Ectodermal cell (in vitro differentiated cells): ENCODE measurements at regions not wholly inside any gene's neighbourhood (a gene's known extent, or its start where the extent isn't known, plus 50 kb on each side); places are given as distances from the start of the nearest gene placed in this dataset.
"Not testable (repeated sequence)": the region's sequence is repeated elsewhere in the genome, so short reads cannot be mapped to it uniquely, and the experiment has no call there.

Experiments used
- H3K27ac ChIP-seq: 2 replicates; pipeline ENCODE4 v1.7.0; 2013; ENCODE audit warnings: mild to moderate bottlenecking, low read depth, low read length; ENCODE audit not compliant: insufficient read depth, poor library complexity, severe bottlenecking
- H3K27me3 ChIP-seq: 2 replicates; pipeline ENCODE4 v1.7.0; 2013; ENCODE audit warnings: mild to moderate bottlenecking, low read length; ENCODE audit not compliant: insufficient read depth, control insufficient read depth, poor library complexity, severe bottlenecking
- H3K36me3 ChIP-seq: one replicate; pipeline ENCODE4 v1.7.0; 2013; ENCODE audit warnings: low read length; ENCODE audit not compliant: control insufficient read depth, insufficient read depth
- H3K4me1 ChIP-seq: one replicate; pipeline ENCODE4 v1.7.0; 2013; ENCODE audit warnings: low read length; ENCODE audit not compliant: control insufficient read depth, insufficient read depth
- H3K4me3 ChIP-seq: 2 replicates; pipeline ENCODE4 v1.7.0; 2013; ENCODE audit warnings: low read depth, low read length, control low read depth; ENCODE audit not compliant: insufficient read depth
- H3K9me3 ChIP-seq: 2 replicates; pipeline ENCODE4 v1.7.0; 2013; ENCODE audit warnings: mild to moderate bottlenecking, low read length, moderate library complexity; ENCODE audit not compliant: control insufficient read depth
- WGBS, 2 experiments: methylation state at CpG; one replicate each; pipeline ENCODE4 v1.1.7; 2013; ENCODE audit warnings: missing lambda C conversion rate in 2 of 2; 5-methylcytosine and 5-hydroxymethylcytosine counted together

DNA sequence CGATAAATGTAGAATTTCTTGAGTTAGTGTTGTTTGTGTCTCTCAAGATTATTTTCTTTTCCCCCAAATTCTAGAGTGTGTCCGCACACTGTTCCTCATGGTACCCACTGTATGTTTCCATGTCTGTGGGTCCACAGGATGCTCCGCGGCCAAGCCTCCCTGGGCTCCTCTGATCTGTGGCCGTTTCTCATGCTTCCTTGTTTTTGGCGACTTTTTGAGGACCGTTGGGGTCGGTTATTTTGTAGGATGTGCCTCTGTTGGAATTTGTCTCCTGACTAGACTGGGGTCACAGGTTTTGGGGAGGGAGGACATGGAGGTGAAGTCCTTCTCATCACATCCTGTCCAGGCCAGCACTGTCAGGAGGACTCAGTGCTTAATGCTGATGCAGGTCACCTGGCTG lies 140.0 kb downstream of the LAT start:
- H3K27ac ChIP-seq, result no peak overlapping the region
- WGBS, 2 experiments, result 97 to 98% methylated on average over 7 to 8 of the region's 8 CpGs
- H3K9me3 ChIP-seq, result no peaks in the 10 kb centered on the region
- no peak overlapping the region for H3K4me3 ChIP-seq
- H3K36me3 ChIP-seq, result no peaks in the 10 kb centered on the region
- no peaks in the 10 kb centered on the region for H3K4me1 ChIP-seq
- no peaks in the 10 kb centered on the region for H3K27me3 ChIP-seq

DNA sequence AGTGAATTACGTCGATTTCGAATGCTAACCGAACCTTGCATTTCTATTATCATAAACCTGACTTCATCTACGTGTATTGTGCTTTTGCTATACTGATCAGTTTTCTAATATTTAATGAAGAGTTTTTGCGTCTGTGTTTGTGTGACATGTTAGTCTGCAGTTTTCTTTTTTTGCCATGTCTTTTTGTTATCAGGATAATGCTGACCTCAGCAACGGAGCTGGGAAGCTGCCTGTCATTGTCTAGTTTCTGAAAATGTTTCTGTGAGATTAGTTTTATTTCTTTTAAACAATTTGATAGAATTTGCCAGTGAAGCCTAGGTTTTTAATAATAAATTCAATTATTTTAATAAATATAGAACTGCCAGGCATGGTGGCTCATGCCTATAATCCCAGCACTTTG lies 139.3 kb downstream of the LAT start:
- H3K4me1 ChIP-seq, H3K27me3 ChIP-seq, H3K27ac ChIP-seq, H3K36me3 ChIP-seq, H3K9me3 ChIP-seq, H3K4me3 ChIP-seq: not testable (repeated sequence)
- 86 to 91% methylated on average over 7 of the region's 7 CpGs for WGBS, 2 experiments

DNA sequence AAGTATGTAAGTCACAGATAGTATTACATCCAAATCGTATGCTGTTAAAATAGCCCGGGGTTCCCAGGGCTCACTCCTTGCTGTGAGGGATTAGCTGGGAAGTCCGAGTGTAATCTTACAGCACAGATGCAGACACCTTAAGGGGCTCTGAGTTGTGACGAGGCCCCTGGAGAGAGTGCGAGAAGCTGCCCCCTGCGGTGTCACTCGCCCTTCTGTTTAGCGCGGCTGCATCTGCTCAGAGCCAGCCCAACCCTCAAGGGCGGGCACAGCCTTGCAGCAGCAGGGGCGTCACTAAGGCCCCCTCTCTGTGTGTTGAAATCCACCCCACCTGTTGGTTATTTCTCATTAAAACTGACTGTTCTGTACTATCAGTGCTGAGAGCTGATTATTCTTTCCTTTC lies 135.8 kb downstream of the LAT start:
- H3K27ac ChIP-seq, H3K36me3 ChIP-seq, H3K9me3 ChIP-seq, H3K4me1 ChIP-seq, H3K4me3 ChIP-seq, H3K27me3 ChIP-seq: not testable (repeated sequence)
- 44 to 52% methylated on average over 11 of the region's 11 CpGs for WGBS, 2 experiments

DNA sequence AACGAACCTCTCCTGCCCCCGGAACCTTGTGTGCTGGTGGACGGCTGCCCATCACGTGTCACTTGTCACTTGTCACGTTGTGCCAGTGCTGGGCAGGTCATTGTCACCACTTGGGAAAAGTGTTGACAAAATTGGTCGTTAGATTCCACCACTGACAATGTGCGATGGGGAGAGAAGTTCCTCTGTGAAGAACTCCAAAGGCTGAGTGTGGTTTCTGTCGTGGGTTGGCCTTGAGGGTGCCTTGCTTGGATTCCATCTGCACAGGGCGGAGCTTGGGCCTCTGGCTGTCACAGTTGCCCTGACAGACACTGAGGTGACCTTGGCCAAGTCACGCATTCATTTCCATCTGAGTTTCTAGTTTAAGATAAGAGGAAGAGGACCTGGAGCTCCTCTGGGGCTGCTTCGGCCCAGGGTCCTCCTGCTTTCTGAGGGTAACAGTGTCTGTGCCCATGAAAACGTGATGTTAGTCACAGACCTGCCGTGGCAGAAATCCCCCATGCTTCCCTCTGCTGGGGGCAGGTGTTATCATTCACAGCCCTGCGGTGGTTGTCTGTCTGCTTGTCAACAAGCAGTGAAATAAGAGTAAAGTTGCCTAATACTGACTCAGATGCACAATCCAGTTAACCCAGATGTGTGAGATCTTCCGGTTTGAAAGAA lies 133.6 kb downstream of the LAT start:
- not testable (repeated sequence) for H3K9me3 ChIP-seq, H3K4me1 ChIP-seq, H3K27ac ChIP-seq, H3K36me3 ChIP-seq, H3K27me3 ChIP-seq, H3K4me3 ChIP-seq
- WGBS, 2 experiments, result 87 to 88% methylated on average over 14 of the region's 15 CpGs

DNA sequence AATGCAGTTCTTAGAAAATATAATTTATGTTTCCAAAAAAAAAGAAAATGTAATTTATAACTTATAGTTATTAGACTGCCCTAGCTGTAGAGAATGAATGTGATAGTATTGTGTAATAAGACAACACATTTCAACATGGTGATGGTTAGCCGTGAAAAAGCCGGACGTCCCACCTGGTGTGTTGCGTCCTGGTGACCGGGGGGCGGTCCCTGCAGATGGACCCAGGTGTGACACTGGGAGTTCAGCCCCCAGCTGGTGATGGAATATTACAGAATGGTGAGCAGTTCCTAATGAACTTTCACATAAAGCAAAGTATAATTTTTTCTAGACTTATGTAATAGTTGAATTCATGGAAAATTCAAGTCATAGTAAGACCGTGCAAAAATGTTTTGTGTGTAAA lies 132.8 kb downstream of the LAT start:
- no peaks in the 10 kb centered on the region for H3K4me1 ChIP-seq
- H3K4me3 ChIP-seq, result no peak overlapping the region
- H3K36me3 ChIP-seq, result no peaks in the 10 kb centered on the region
- no peaks in the 10 kb centered on the region for H3K27me3 ChIP-seq
- no peak overlapping the region for H3K27ac ChIP-seq
- 97 to 99% methylated on average over 7 of the region's 7 CpGs for WGBS, 2 experiments
- H3K9me3 ChIP-seq, result no peaks in the 10 kb centered on the region

DNA sequence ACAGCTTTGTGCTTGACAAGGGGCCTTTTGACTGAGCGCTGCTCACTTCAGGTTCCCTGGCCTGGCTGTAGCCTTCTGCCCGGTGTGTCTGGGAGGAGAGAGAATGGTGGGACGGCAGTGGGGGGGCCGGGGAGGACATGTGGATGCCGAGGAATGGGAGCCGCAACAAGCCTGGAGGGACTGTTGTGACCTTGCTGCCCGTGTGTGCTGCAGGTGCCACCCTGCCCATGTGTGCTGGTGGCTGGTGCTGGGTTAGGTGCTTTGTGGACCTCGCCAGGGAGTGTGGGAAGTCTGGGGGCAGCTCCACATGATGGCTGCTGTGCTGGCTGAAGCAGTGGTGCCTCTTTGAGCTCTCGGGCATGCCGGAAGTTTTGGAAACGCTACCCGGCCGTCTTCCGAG lies 132.1 kb downstream of the LAT start:
- Histone ChIP-seq H3K9me3 (no peaks in the 10 kb centered on the region), H3K4me3 (no peak overlapping the region), H3K36me3 (no peaks in the 10 kb centered on the region), H3K27me3 (no peaks in the 10 kb centered on the region), H3K4me1 (no peaks in the 10 kb centered on the region), H3K27ac (no peak overlapping the region)
- 90 to 92% methylated on average over 14 of the region's 14 CpGs for WGBS, 2 experiments

DNA sequence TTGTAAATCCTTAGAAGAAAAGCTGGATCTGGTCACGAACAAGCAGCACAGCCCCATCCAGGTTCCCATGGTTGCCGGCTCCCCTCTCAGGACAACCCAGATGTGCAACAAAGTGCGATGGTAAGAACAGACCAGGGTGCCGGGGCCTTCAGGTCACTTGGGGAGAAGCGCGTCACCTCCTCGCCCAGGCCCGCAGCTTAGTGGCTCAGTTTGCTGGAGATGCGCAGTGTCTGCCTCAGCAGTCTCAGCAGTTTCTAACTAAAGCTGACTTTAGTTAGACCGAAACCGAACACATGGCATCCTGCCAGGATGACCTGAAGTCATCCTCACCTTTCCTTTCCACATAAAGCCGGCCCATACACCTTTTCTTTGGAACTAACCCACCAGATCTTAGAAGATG lies 131.4 kb downstream of the LAT start:
- WGBS, 2 experiments, result 92 to 94% methylated on average over 12 of the region's 12 CpGs

DNA sequence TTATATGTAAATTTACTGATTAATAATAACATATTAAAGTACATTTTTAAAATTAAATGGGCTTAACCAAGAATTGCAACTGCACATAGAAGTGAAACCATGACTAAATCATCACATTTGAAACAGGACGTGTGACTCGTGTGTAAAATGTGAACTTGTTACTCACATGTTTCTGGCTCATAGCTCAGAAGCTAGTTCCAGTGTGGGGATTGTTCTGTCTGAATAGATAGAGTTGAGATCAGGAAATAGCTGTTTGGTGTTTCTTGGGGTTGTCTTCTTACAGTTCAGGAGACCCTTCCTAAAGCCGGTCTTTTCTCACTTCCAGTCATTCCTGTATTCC lies 130.9 kb downstream of the LAT start:
- H3K27ac ChIP-seq, H3K27me3 ChIP-seq, H3K4me3 ChIP-seq, H3K9me3 ChIP-seq, H3K36me3 ChIP-seq, H3K4me1 ChIP-seq: not testable (repeated sequence)
- WGBS, 2 experiments, result 70 to 89% methylated on average over 3 of the region's 3 CpGs

More for the DNA sequence above, 131.4 kb downstream of the LAT start:
- not testable (repeated sequence) for H3K4me3 ChIP-seq, H3K27ac ChIP-seq, H3K27me3 ChIP-seq, H3K4me1 ChIP-seq, H3K9me3 ChIP-seq, H3K36me3 ChIP-seq

DNA sequence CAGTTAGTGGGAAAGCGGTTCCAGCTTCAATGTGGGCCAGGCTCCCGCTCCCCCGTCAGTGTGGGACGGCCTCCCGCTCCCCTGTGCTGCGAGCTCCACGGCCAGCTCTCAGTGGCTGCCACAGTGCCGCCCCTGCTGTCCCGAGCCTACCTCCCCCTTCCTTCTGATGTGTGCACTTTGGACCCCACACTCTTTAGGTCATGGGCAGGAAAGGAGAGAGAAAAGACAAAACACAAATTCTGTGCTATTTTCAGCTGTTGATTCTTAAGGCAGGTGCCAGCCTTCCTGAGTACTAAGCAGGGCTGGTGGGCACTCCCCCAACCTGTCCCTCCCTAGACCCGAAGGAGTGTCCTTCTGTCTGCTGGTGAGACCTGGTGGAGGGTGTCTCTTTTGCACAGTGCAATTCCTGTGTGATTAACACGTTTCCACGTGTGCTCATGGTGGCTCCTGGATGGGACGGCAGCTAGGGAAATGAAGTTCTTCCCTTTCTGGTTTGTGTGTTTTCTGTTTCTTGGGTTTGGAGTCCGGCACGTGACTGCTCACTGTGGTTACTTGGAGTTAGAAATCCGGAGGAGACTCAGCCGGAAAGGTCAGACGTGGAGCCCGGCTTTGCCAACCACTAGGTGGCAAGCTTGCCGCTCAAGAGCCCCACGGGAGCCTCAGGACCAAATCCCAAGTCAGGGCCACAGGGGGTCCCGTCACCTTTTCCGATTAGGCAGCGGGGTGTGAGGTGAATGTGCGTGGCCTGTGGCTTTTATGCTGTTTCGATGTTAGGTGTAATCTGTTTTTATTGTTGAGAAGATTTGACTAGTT lies 130.3 kb downstream of the LAT start:
- H3K27me3 ChIP-seq, H3K4me1 ChIP-seq, H3K27ac ChIP-seq, H3K36me3 ChIP-seq, H3K4me3 ChIP-seq, H3K9me3 ChIP-seq: not testable (repeated sequence)
- 39 to 42% methylated on average over 24 of the region's 26 CpGs for WGBS, 2 experiments

DNA sequence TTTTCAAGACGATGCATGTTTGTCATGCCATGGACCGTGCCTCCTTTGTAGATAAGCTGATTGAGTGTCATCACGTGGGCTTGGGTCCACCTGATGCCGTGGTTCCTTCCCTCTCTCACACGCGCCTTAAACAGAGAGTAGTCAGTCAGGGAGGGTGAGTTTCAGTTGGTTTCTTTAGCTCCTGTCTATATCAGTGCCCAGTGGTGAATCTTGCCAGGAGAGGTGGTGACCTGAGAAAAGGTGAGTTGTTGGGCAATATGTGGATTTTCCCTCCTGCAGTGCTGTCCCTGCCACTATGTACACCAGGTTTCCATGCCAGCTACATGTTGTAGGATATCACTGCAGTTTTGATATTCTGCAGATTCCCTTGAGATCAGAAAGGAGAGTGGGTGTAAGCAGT lies 129.7 kb downstream of the LAT start:
- no peaks in the 10 kb centered on the region for H3K27me3 ChIP-seq
- no peak overlapping the region for H3K27ac ChIP-seq
- no peaks in the 10 kb centered on the region for H3K36me3 ChIP-seq
- no peaks in the 10 kb centered on the region for H3K4me1 ChIP-seq
- 86 to 93% methylated on average over 6 of the region's 6 CpGs for WGBS, 2 experiments
- no peak overlapping the region for H3K4me3 ChIP-seq
- H3K9me3 ChIP-seq, result no peaks in the 10 kb centered on the region
